SK-N-SH treated with all-trans-retinoic acid at 6 μM for 48 hours (cell line): ENCODE measurements at regions not wholly inside any gene's neighbourhood (a gene's known extent, or its start where the extent isn't known, plus 50 kb on each side); places are given as distances from the start of the nearest gene placed in this dataset.

Experiments used
- ATAC-seq: fragments of 200-7000 bp; cut with Tn5 transposase; 3 replicates; pipeline ENCODE4 v1.9.1; 2020; ENCODE audit warnings: mild to moderate bottlenecking, moderate library complexity
- ARNTL ChIP-seq: fragments of 450-650 bp; formaldehyde crosslinking; IDR thresholded peaks from 2 replicates; pipeline ENCODE4 v1.5.0; 2020; ENCODE audit warnings: low read depth, mild to moderate bottlenecking, moderate library complexity, borderline replicate concordance
- CREB5 ChIP-seq: fragments of 250-450 bp; sonication (Bioruptor Pico); IDR thresholded peaks from 2 replicates; pipeline ENCODE4 v1.5.1; 2020; ENCODE audit warnings: low read depth, mild to moderate bottlenecking, moderate library complexity
- CSDC2 ChIP-seq: fragments of 250-450 bp; sonication (Bioruptor Pico); IDR thresholded peaks from 2 replicates; pipeline ENCODE4 v1.5.0; 2020; ENCODE audit warnings: mild to moderate bottlenecking, moderate library complexity
- ESRRG ChIP-seq: fragments of 250-450 bp; sonication (Bioruptor Pico); IDR thresholded peaks from 2 replicates; pipeline ENCODE4 v1.6.1; 2021; ENCODE audit warnings: mild to moderate bottlenecking
- GLIS3 ChIP-seq: fragments of 250-450 bp; sonication (Bioruptor Pico); IDR thresholded peaks from 2 replicates; pipeline ENCODE4 v1.5.0; 2020; ENCODE audit warnings: mild to moderate bottlenecking, moderate library complexity
- ISL1 ChIP-seq: fragments of 250-450 bp; sonication (Bioruptor Pico); IDR thresholded peaks from 2 replicates; pipeline ENCODE4 v2.1.2; 2022; ENCODE audit warnings: mild to moderate bottlenecking, moderate library complexity
- OSR1 ChIP-seq: fragments of 250-450 bp; sonication (Bioruptor Pico); IDR thresholded peaks from 2 replicates; pipeline ENCODE4 v1.8.0; 2022; ENCODE audit warnings: moderate library complexity, mild to moderate bottlenecking, inconsistent platforms
- PATZ1 ChIP-seq: fragments of 250-450 bp; sonication (Bioruptor Pico); IDR thresholded peaks from 2 replicates; pipeline ENCODE4 v1.8.0; 2020; ENCODE audit warnings: mild to moderate bottlenecking, moderate library complexity, borderline replicate concordance
- POU6F1 ChIP-seq: fragments of 250-450 bp; sonication (Bioruptor Pico); IDR thresholded peaks from 2 replicates; pipeline ENCODE4 v1.8.0; 2021; ENCODE audit warnings: low read depth, mild to moderate bottlenecking, moderate library complexity, borderline replicate concordance
- PPARA ChIP-seq: fragments of 250-450 bp; sonication (Bioruptor Pico); IDR thresholded peaks from 2 replicates; pipeline ENCODE4 v1.5.0; 2020; ENCODE audit warnings: mild to moderate bottlenecking, borderline replicate concordance
- RARB ChIP-seq: fragments of 250-450 bp; sonication (Bioruptor Pico); IDR thresholded peaks from 2 replicates; pipeline ENCODE4 v1.8.0; 2021; ENCODE audit warnings: mild to moderate bottlenecking, moderate library complexity
- SNAI2 ChIP-seq: fragments of 250-450 bp; sonication (Bioruptor Pico); IDR thresholded peaks from 2 replicates; pipeline ENCODE4 v1.5.0; 2020; ENCODE audit warnings: mild to moderate bottlenecking, moderate library complexity
- TOX ChIP-seq: fragments of 250-450 bp; sonication (Bioruptor Pico); IDR thresholded peaks from 2 replicates; pipeline ENCODE4 v1.8.0; 2021; ENCODE audit warnings: mild to moderate bottlenecking, moderate library complexity, borderline replicate concordance
- ZC3H10 ChIP-seq: fragments of 250-450 bp; sonication (Bioruptor Pico); IDR thresholded peaks from 2 replicates; pipeline ENCODE4 v1.5.1; 2021; ENCODE audit warnings: mild to moderate bottlenecking, moderate library complexity
- ZFP30 ChIP-seq: fragments of 450-650 bp; formaldehyde crosslinking; IDR thresholded peaks from 2 replicates; pipeline ENCODE4 v1.5.0; 2022; ENCODE audit warnings: mild to moderate bottlenecking, moderate library complexity
- ZNF565 ChIP-seq: fragments of 450-650 bp; formaldehyde crosslinking; conservative IDR thresholded peaks from 2 replicates; pipeline ENCODE4 v1.5.0; 2020; ENCODE audit warnings: low read depth, mild to moderate bottlenecking, moderate library complexity
- ZNF70 ChIP-seq: fragments of 450-650 bp; formaldehyde crosslinking; IDR thresholded peaks from 2 replicates; pipeline ENCODE4 v1.5.0; 2020; ENCODE audit warnings: mild to moderate bottlenecking, moderate library complexity
- ZNF8 ChIP-seq: fragments of 450-650 bp; formaldehyde crosslinking; IDR thresholded peaks from 2 replicates; pipeline ENCODE4 v1.5.0; 2020; ENCODE audit warnings: mild to moderate bottlenecking, moderate library complexity

GRCh38 chr7:42704710-42705109, 207.2 kb downstream of the C7orf25 start:
- TF ChIP-seq OSR1 (CRISPR knock-in tag) (no peak), ZNF565 (CRISPR knock-in tag) (no peak), ZC3H10 (no peak)
- ATAC-seq, result no peak

- TF ChIP-seq GLIS3 (no peak), ARNTL (CRISPR knock-in tag) (no peak)
- no peak for ATAC-seq
Measured at GRCh38 chr7:42702647-42703046, 209.2 kb downstream of the C7orf25 start.

- TF ChIP-seq SNAI2 (CRISPR knock-in tag) (no peak), ZFP30 (CRISPR knock-in tag) (no peak), PPARA (no peak), CREB5 (CRISPR knock-in tag) (no peak)
- ATAC-seq, result no peak
Measured at GRCh38 chr7:42700406-42701327, 211.2 kb downstream of the C7orf25 start.

GRCh38 chr7:42699380-42700178, 212.3 kb downstream of the C7orf25 start:
- TF ChIP-seq ZFP30 (CRISPR knock-in tag) (no peak), ISL1 (CRISPR knock-in tag) (no peak), PATZ1 (CRISPR knock-in tag) (no peak), TOX (CRISPR knock-in tag) (no peak)
- TF ChIP-seq, all 23 proteins: peak for 0
- no peak for ATAC-seq

- ATAC-seq, result no peak
- TF ChIP-seq ESRRG (CRISPR knock-in tag), result no peak
- no peak for TF ChIP-seq ISL1 (CRISPR knock-in tag)
- TF ChIP-seq TOX (CRISPR knock-in tag), result no peak
- no peak for TF ChIP-seq ZNF8 (CRISPR knock-in tag)
- no peak for TF ChIP-seq PPARA
- TF ChIP-seq POU6F1 (CRISPR knock-in tag), result no peak
- TF ChIP-seq CSDC2, result no peak
- no peak for TF ChIP-seq GLIS3
- no peak for TF ChIP-seq ZNF565 (CRISPR knock-in tag)
- no peak for TF ChIP-seq RARB (CRISPR knock-in tag)
- no peak for TF ChIP-seq ZNF70
- no peak for TF ChIP-seq CREB5 (CRISPR knock-in tag)
Measured at GRCh38 chr7:42698600-42699374, 213.1 kb downstream of the C7orf25 start.
